GM12878 (cell line): ENCODE measurements at regions not wholly inside any gene's neighbourhood (a gene's known extent, or its start where the extent isn't known, plus 50 kb on each side); places are given as distances from the start of the nearest gene placed in this dataset.

Source experiments
- ATAC-seq: fragments of 200-7000 bp; cut with Tn5 transposase; 3 replicates; pipeline ENCODE4 v1.9.1; 2020; ENCODE audit warnings: mild to moderate bottlenecking, moderate library complexity
- BruUV-seq: library from RNA; stranded (reverse); fragments of 400-500 nt; replicated peaks from 2 replicates; lab custom pipeline; 2021; lab: Mats Ljungman, UMichigan
- CTCF ChIA-PET: fragments of 300-600 bp; sonication (Branson Sonifier 250); formaldehyde crosslinking; extraction: SDS; loops from one replicate; lab custom pipeline; 2021; ENCODE audit warnings: inconsistent platforms; lab: Yijun Ruan, JAX
- POLR2A ChIA-PET: fragments of 350-600 bp; formaldehyde crosslinking; extraction: SDS; loops from one replicate; lab custom pipeline; 2021; ENCODE audit warnings: inconsistent platforms; lab: Charles Lee
- RAD21 ChIA-PET: fragments of 300-600 bp; sonication (Branson Sonifier 250); formaldehyde crosslinking; loops from one replicate; lab custom pipeline; 2023; ENCODE audit warnings: antibody characterized with exemption; ENCODE audit not compliant: unreplicated experiment; lab: Charles Lee
- SMC1A ChIA-PET: fragments of 300-600 bp; sonication (Branson Sonifier 250); formaldehyde crosslinking; loops from one replicate; lab custom pipeline; 2023; ENCODE audit not compliant: unreplicated experiment, uncharacterized antibody; lab: Charles Lee
- DNase-seq: peaks from one replicate; pipeline ENCODE4 v3.0.0-alpha.2; 2011; ENCODE audit warnings: low read depth, low spot score
- FAIRE-seq: peaks from 3 replicates; lab custom pipeline; 2011; peaks lifted over from hg19 to GRCh38; lab: Jason Lieb, UNC
- H2AFZ ChIP-seq: 2 replicates; pipeline ENCODE4 v1.6.0; 2011; ENCODE audit warnings: low read depth, low read length, control low read depth; ENCODE audit not compliant: control insufficient read depth
- H3K27ac ChIP-seq: 2 replicates; pipeline ENCODE4 v1.5.1; 2011; ENCODE audit warnings: control low read depth; ENCODE audit not compliant: control insufficient read depth, insufficient read depth
- H3K27me3 ChIP-seq, 2 experiments: replicated peaks in 1 of 2; 2 replicates each; pipeline versions ENCODE4 v1.6.0 to v1.6.1; 2011; ENCODE audit warnings: low read length in 1 of 2; ENCODE audit not compliant: control insufficient read depth in 2 of 2, insufficient read depth in 2 of 2
- H3K36me3 ChIP-seq, 2 experiments: 2 replicates each; pipeline ENCODE4 v1.5.1; 2011; ENCODE audit warnings: low read length in 1 of 2; ENCODE audit not compliant: control insufficient read depth in 2 of 2, insufficient read depth in 2 of 2
- H3K4me1 ChIP-seq: 2 replicates; pipeline ENCODE4 v1.6.1; 2011; ENCODE audit warnings: mild to moderate bottlenecking, low read length, moderate library complexity, mixed read lengths; ENCODE audit not compliant: control insufficient read depth, insufficient read depth
- H3K4me2 ChIP-seq: 2 replicates; pipeline ENCODE4 v1.6.0; 2011; ENCODE audit warnings: control low read depth; ENCODE audit not compliant: control insufficient read depth, insufficient read depth
- H3K4me3 ChIP-seq: fragments of 200-600 bp; sonication (generic); 2 replicates; pipeline ENCODE4 v1.5.1; 2016
- H3K79me2 ChIP-seq: 2 replicates; pipeline ENCODE4 v1.6.0; 2011; ENCODE audit warnings: low read length; ENCODE audit not compliant: control insufficient read depth, insufficient read depth
- H3K9ac ChIP-seq: 2 replicates; pipeline ENCODE4 v1.8.0; 2011; ENCODE audit warnings: low read length, control low read depth, mixed read lengths; ENCODE audit not compliant: control insufficient read depth, insufficient read depth
- H3K9me3 ChIP-seq: replicated peaks from 3 replicates; pipeline ENCODE4 v1.5.1; 2011; ENCODE audit warnings: mild to moderate bottlenecking, low read length; ENCODE audit not compliant: control insufficient read depth, insufficient read depth
- H4K20me1 ChIP-seq: 2 replicates; pipeline ENCODE4 v1.6.0; 2011; ENCODE audit not compliant: control insufficient read depth, insufficient read depth
- EZH2 ChIP-seq: IDR thresholded peaks from 2 replicates; pipeline ENCODE4 v1.6.1; 2012; ENCODE audit warnings: low read depth, mild to moderate bottlenecking, control low read depth, inconsistent platforms, low read length, borderline replicate concordance; ENCODE audit not compliant: control insufficient read depth
- IKZF2 ChIP-seq, 2 experiments: fragments of 450-650 bp; IDR thresholded peaks; 2 replicates each; pipeline ENCODE4 v1.6.1; 2017; ENCODE audit warnings: mild to moderate bottlenecking in 2 of 2, moderate library complexity in 2 of 2
- KDM1A ChIP-seq: fragments of 200-600 bp; sonication (generic); IDR thresholded peaks from 2 replicates; pipeline ENCODE4 v1.6.1; 2016; ENCODE audit warnings: borderline replicate concordance
- MEF2A ChIP-seq: IDR thresholded peaks from 2 replicates; pipeline ENCODE4 v1.6.1; 2011; ENCODE audit warnings: low read depth, mild to moderate bottlenecking, low read length, moderate library complexity; ENCODE audit not compliant: insufficient read depth
- MEF2B ChIP-seq: fragments of 450-650 bp; IDR thresholded peaks from 2 replicates; pipeline ENCODE4 v1.6.1; 2018; ENCODE audit warnings: mild to moderate bottlenecking, moderate library complexity; ENCODE audit not compliant: partially characterized antibody, poor library complexity, severe bottlenecking
- MTA2 ChIP-seq: fragments of 450-650 bp; IDR thresholded peaks from 2 replicates; pipeline ENCODE4 v1.6.1; 2016; ENCODE audit warnings: low read depth, mild to moderate bottlenecking, moderate library complexity
- MXI1 ChIP-seq: fragments of 150-350 bp; IDR thresholded peaks from 2 replicates; pipeline ENCODE4 v1.6.1; 2011; ENCODE audit warnings: low read depth, mild to moderate bottlenecking, inconsistent platforms, low read length, improper control_type of control experiment
- PAX8 ChIP-seq: fragments of 450-650 bp; IDR thresholded peaks from 2 replicates; pipeline ENCODE4 v1.6.1; 2017; ENCODE audit warnings: mild to moderate bottlenecking, moderate library complexity
- ZZZ3 ChIP-seq: IDR thresholded peaks from 2 replicates; pipeline ENCODE4 v1.6.1; 2011; ENCODE audit warnings: low read depth; ENCODE audit not compliant: control insufficient read depth, insufficient read length
- WGBS: methylation state at CpG from one replicate; pipeline ENCODE4 v1.1.6; 2016; ENCODE audit warnings: low lambda C conversion rate; ENCODE audit not compliant: insufficient replicate concordance, insufficient coverage; ENCODE audit errors: missing lambda C conversion rate; 5-methylcytosine and 5-hydroxymethylcytosine counted together
- in situ Hi-C: fragments of 300-500 bp; cut with MboI; formaldehyde crosslinking; loops from 9 replicates; pipeline ENCODE4 v1.14.3; 2018; ENCODE audit warnings: mixed read lengths
- intact Hi-C: fragments of 100-400 bp; cut with micrococcal nuclease; formaldehyde crosslinking; loops from one replicate; pipeline ENCODE4 v1.14.2; 2022; ENCODE audit not compliant: unreplicated experiment
- TF ChIP-seq, protein P1 (sequence below): IDR thresholded peaks from 2 replicates; pipeline ENCODE4 v1.6.1; 2012; ENCODE audit warnings: low read depth, low read length, improper control_type of control experiment

DNA sequence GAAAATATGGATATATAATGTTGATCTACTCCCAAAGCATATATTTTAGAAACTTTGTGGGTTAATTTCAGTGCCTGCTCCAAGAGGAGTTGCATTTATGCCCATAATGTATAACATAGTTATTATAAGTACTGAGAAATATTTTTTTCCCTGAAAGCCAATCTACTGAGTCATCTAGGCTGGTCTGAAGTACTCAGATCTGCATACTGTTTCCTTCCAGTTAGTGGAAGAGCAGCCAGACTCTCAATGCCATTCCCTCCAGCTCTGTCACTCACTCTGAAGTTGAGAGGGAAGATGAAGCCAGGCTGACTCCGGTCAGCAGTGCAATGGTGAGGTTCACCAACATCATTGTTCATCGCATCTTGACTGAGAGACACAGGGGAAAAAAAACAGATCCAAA is 505.1 kb downstream of the PPARGC1A start:
- DNase-seq = no peak
- Histone ChIP-seq H2AFZ (no peak overlapping the region), H3K9me3 (no peaks in the 10 kb centered on the region), H3K4me1 (no peaks in the 10 kb centered on the region), H3K79me2 (no peaks in the 10 kb centered on the region), H3K36me3 (no peaks in the 10 kb centered on the region), H3K27me3 (no peaks in the 10 kb centered on the region), H3K9ac (no peak overlapping the region), H4K20me1 (no peaks in the 10 kb centered on the region), H3K4me3 (no peak overlapping the region), H3K27ac (no peak overlapping the region), H3K4me2 (no peak overlapping the region)
- no peak for ATAC-seq
- intact Hi-C loops (no loop called here), in situ Hi-C loops (no loop called here)
- CTCF ChIA-PET = interaction anchor here (0.8 kb wide), 1 partner anchor 67 kb away, joined by 3 read pairs; no protein-coding TSS in a partner anchor
- FAIRE-seq = no peak
- 46% methylated on average over 2 of the region's 2 CpGs for WGBS
- TF ChIP-seq MTA2 (no peak), EZH2 (no peak), ZZZ3 (no peak), MXI1 (no peak)
- SMC1A ChIA-PET = no interaction called here
- BruUV-seq = no TSS peak
- POLR2A ChIA-PET = no interaction called here
- RAD21 ChIA-PET = no interaction called here

DNA sequence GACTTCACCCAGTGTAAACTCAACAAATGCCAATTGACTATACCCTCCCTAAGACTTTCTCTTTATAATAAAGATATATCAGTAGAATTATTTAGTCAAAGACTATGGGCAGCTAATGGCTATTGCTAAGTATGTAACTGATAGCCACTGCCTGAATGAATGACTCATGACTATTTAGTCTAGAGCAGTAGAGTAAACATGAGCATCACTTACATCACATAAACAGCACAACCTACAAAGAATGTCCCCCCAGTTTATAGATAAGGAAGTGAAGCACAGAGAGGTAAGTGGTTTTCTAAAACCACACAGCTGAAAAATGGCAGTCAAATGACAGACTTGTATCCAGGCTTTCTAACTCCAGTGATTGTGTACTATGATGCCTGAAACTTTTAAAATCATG is 507.0 kb downstream of the PPARGC1A start:
- no peaks in the 10 kb centered on the region for H3K27me3 ChIP-seq
- FAIRE-seq = no peak
- intact Hi-C loops (no loop called here), in situ Hi-C loops (no loop called here)
- no peaks in the 10 kb centered on the region for H4K20me1 ChIP-seq
- no TSS peak for BruUV-seq
- ChIA-PET POLR2A (no interaction called here), RAD21 (no interaction called here), SMC1A (interaction anchor here (0.9 to 1.0 kb wide), 2 partner anchors 21 to 975 kb away, joined by 3 read pairs; no protein-coding TSS in a partner anchor), CTCF (no interaction called here)
- H3K9ac ChIP-seq = no peak overlapping the region
- ATAC-seq = no peak
- no peak overlapping the region for H3K4me2 ChIP-seq
- no peaks in the 10 kb centered on the region for H3K4me1 ChIP-seq
- no peak for TF ChIP-seq MEF2A
- no peak for TF ChIP-seq MEF2B
- TF ChIP-seq, protein P1, sequence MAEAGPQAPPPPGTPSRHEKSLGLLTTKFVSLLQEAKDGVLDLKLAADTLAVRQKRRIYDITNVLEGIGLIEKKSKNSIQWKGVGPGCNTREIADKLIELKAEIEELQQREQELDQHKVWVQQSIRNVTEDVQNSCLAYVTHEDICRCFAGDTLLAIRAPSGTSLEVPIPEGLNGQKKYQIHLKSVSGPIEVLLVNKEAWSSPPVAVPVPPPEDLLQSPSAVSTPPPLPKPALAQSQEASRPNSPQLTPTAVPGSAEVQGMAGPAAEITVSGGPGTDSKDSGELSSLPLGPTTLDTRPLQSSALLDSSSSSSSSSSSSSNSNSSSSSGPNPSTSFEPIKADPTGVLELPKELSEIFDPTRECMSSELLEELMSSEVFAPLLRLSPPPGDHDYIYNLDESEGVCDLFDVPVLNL = no peak
- TF ChIP-seq PAX8 = no peak
- no peak for TF ChIP-seq KDM1A
- no peak for TF ChIP-seq IKZF2 (IDR thresholded peaks at IDR 0.05)
- H3K27ac ChIP-seq = no peak overlapping the region
- H3K36me3 ChIP-seq = no peaks in the 10 kb centered on the region
- no peak for DNase-seq
- no peaks in the 10 kb centered on the region for H3K9me3 ChIP-seq
- H3K4me3 ChIP-seq = no peak overlapping the region
- no peak overlapping the region for H2AFZ ChIP-seq
- H3K79me2 ChIP-seq = no peaks in the 10 kb centered on the region
